IPS-18a (cell line): ENCODE measurements at regions not wholly inside any gene's neighbourhood (a gene's known extent, or its start where the extent isn't known, plus 50 kb on each side); places are given as distances from the start of the nearest gene placed in this dataset.

Source experiments
- H3K27ac ChIP-seq: one replicate; pipeline ENCODE4 v1.5.1; 2013; ENCODE audit warnings: low read length
- H3K27me3 ChIP-seq: one replicate; pipeline ENCODE4 v1.6.1; 2013; ENCODE audit warnings: mild to moderate bottlenecking, low read length; ENCODE audit not compliant: control insufficient read depth, insufficient read depth
- H3K36me3 ChIP-seq: one replicate; pipeline ENCODE4 v1.6.1; 2013; ENCODE audit warnings: low read depth, low read length; ENCODE audit not compliant: control insufficient read depth
- H3K4me1 ChIP-seq: one replicate; pipeline ENCODE4 v1.6.1; 2013; ENCODE audit warnings: low read depth, low read length; ENCODE audit not compliant: control insufficient read depth
- H3K4me3 ChIP-seq: one replicate; pipeline ENCODE4 v1.5.1; 2013; ENCODE audit warnings: low read length
- H3K9ac ChIP-seq: one replicate; pipeline ENCODE4 v1.6.1; 2013; ENCODE audit warnings: mild to moderate bottlenecking, low read length, moderate library complexity
- H3K9me3 ChIP-seq: one replicate; pipeline ENCODE4 v1.6.1; 2013; ENCODE audit warnings: low read depth, low read length; ENCODE audit not compliant: control insufficient read depth

DNA sequence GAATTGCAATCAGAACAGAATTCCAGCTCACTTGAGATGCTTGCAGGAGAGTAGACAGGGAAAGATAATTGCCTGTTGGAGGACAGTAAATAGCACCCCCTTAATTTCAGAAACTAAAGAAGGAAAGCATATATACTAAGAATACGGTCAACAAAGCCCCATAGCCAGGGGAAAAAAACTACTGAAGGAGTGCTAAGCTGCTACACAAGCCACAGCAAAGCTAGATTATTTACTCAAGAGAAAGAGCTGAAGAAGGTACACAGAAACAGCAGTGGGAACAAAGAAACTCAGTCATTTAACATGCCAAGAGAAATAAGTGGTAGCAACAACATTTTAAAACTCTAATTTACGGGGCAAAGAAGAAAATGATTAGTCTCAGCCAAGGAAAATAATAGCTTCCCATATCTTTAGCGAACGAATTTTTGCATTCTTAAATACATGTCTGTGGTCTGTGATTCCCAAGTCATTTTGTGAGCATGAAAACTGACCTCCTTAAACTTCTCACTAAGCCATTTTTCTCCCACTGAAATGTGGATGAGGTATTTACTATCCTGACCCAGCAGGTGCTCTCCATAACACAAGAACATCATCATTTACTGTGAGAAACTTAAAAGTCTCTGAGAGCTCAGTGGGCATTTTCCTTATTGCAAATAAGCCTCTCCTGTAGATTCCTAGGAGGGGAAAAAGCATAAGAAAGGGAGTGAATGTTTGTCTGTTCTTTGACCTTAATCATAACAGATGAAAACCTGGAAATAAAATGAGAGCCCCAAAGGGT lies 196.0 kb downstream of the PAX3 start:
- peaks cover 34% of the 10 kb centered on the region for H3K4me1 ChIP-seq
- no peak overlapping the region for H3K4me3 ChIP-seq
- H3K36me3 ChIP-seq = no peaks in the 10 kb centered on the region
- no peak overlapping the region for H3K27ac ChIP-seq
- H3K27me3 ChIP-seq = peaks cover 4% of the 10 kb centered on the region
- H3K9ac ChIP-seq = no peak overlapping the region
- no peaks in the 10 kb centered on the region for H3K9me3 ChIP-seq

DNA sequence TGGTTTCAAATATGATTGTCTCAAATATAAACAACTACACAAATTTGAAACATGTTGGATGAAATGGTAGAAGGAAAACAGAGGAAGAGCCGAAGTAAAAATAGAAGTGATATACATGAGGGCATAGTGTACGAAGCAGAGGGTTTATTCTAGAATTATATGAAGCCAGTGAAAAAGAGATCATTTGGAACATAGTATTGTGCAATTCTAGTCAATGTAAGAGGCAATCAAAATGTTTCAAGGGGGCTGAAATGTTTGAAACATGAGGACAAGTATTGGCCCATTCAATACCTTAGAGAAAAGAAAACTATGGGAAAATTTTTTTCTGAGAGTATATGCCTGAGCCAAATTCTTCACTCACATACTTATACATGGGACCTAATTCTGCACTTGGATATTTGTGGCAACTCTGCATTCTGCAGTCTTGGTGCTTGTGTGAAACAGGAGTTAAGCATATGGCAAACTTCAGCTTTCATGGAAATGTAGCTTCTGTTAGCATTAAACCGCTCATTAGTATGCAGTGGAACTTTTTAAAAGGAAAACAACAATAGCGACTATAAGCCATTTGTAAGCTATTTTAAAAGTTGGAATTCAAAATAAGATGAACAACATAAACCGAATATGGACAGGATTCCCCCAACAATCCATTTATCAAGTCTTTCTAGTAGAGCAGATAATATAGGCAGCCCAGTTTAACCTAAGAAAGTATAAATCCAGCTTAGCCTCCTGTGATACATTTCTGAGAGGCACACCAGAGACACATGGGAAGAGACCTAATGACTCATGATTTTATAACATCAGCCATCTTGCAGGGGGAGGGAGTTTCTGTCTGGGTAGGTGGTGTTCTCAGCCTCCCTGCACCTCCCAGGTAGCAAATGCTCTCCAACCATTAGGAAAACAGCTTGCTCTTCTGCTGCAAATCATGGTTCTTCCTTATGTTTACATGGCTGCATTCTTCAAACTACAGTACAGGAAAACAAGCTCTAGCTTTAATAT lies 197.8 kb downstream of the PAX3 start:
- Histone ChIP-seq H3K9me3 (no peaks in the 10 kb centered on the region), H3K4me3 (no peak overlapping the region), H3K9ac (no peak overlapping the region), H3K27me3 (peaks cover 4% of the 10 kb centered on the region), H3K27ac (no peak overlapping the region), H3K4me1 (peaks cover 34% of the 10 kb centered on the region), H3K36me3 (no peaks in the 10 kb centered on the region)

DNA sequence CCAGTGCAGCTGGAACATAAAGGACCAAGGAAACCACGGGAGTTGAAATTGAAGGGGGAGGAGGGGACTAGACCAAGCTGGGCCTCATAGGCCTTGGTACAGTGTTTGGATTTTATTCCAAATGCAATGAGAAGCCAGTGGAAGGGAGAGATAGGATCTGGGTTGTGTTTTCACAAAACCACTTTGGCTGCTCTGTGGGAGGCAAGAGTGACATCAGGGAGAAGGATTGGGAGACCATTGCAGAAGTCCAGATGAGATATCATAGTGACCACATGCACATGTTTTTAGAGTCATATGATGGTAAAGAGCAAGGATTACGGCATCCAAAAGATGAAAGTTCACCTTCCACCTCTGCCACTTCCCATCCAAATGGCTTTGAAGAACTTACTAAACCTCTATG lies 210.2 kb downstream of the PAX3 start:
- no peaks in the 10 kb centered on the region for H3K4me1 ChIP-seq
- H3K9me3 ChIP-seq = no peaks in the 10 kb centered on the region
- no peak overlapping the region for H3K4me3 ChIP-seq
- H3K36me3 ChIP-seq = no peaks in the 10 kb centered on the region
- H3K9ac ChIP-seq = no peak overlapping the region
- H3K27ac ChIP-seq = no peak overlapping the region
- H3K27me3 ChIP-seq = no peaks in the 10 kb centered on the region

DNA sequence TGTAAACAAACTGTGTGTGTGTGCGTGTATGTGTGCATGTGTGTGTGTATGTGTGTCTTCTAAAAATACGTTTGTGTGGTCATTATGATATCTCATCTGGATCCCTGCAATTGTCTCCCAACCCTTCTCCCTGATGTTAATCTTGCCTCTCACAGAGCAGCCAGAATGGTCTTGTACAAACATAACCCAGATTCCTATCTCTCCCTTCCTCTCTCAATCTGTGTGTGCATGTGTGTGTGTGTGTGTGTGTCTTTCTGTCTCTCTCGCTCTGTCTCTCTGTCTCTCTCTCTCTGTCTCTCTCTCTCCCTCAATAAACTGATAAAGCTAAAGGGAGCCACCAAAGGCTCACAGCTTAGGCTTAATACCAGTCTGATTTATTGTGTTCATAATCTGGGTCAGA lies 210.8 kb downstream of the PAX3 start:
- H3K36me3 ChIP-seq = no peaks in the 10 kb centered on the region
- H3K9me3 ChIP-seq = no peaks in the 10 kb centered on the region
- no peak overlapping the region for H3K9ac ChIP-seq
- H3K4me1 ChIP-seq = no peaks in the 10 kb centered on the region
- H3K27me3 ChIP-seq = no peaks in the 10 kb centered on the region
- no peak overlapping the region for H3K27ac ChIP-seq
- no peak overlapping the region for H3K4me3 ChIP-seq

DNA sequence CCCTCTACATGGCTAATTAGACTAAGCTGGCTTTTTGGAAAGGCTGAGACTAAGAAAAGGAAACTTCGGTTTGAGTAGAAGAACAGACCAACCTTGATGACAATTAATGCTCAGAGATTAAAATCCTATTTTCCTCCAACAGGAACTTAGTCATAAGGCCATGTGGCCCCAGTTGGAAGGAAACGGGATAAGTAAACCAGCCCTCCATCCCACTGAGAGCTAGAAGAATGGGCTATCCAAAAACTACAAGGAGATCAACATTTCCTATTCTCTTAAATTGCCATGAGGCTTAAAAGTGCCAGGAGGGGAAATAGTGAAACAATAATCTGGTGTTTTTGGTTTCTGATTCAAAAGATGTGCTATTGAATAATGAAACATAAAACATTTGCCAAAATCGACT lies 216.6 kb downstream of the PAX3 start:
- Histone ChIP-seq H3K4me3 (no peak overlapping the region), H3K9me3 (no peaks in the 10 kb centered on the region), H3K27me3 (no peaks in the 10 kb centered on the region), H3K27ac (no peak overlapping the region), H3K4me1 (no peaks in the 10 kb centered on the region), H3K9ac (no peak overlapping the region), H3K36me3 (no peaks in the 10 kb centered on the region)

DNA sequence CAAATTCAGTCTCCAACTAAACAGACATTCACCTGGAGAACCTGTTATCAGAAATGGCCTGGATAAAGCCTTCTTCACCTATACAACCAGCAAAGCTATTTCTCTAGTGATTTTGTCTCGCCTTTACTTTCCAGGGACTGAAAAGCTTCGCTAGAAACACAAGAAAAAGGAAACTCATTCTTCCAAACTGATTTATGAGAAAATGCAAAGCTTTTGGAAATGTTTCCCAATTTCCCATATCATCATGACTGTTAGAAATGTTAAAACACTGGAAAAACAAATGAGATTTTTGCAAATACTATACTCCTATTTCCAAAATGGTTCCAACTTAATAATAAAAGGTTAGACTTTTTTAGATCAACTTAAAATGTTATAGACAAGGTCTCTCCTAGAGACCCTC lies 218.7 kb downstream of the PAX3 start:
- no peaks in the 10 kb centered on the region for H3K36me3 ChIP-seq
- no peaks in the 10 kb centered on the region for H3K27me3 ChIP-seq
- H3K9ac ChIP-seq = no peak overlapping the region
- H3K9me3 ChIP-seq = no peaks in the 10 kb centered on the region
- no peak overlapping the region for H3K27ac ChIP-seq
- H3K4me3 ChIP-seq = no peak overlapping the region
- peaks cover 4% of the 10 kb centered on the region for H3K4me1 ChIP-seq

DNA sequence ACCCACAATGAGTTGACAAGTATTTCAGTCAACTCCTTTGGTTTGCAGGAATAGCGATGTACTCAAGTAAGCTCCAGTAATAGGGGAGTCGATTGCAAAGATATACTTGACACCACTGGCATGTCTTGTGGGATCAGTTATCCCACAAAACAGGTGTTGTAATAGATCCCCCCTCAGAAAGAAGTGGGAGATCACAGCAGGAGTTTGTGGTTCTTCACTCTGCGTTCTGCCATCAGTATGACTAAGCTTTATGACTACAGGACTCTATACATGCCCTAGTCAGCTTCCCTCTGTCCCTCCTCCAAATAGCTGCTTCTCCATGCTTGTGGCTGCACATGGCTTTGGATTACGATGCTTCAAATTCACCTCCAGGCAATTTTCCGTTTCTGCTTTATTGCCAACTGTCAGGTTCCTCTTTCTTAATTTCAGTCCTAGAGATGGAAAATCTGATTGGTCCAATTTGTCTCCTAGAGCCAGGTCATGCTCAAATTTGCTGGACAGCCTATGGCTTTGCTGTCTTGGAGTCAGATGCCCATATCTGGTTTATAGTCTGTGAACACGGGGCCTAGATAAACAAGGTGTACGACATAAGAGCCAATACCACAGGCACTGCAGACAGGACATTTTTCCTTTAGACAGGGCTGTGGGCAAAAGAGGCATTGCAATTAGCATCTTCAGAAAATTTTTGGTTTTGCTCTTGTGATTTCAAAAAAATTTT lies 221.7 kb downstream of the PAX3 start:
- Histone ChIP-seq H3K27ac (no peak overlapping the region), H3K4me3 (no peak overlapping the region), H3K9me3 (no peaks in the 10 kb centered on the region)

DNA sequence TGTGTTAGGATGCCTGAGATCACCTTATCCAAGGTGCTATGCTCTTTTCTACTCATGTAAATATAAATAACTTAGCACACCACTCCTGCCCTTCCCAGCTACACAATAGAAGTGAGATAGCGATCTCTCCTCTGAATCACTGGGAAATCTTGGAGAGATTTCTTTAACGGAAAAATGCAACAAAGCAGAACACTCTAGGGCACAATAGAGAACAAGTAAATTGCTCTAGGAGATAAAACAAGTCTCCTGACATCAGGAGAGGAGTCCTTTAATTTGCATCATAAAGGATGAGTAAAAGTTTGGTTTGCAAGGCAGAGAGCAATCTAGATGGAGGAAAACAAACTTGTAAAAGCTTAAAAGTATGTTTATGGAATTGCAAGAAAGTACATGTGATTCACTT lies 224.1 kb downstream of the PAX3 start:
- H3K27ac ChIP-seq = no peak overlapping the region
- no peaks in the 10 kb centered on the region for H3K9me3 ChIP-seq
- no peak overlapping the region for H3K4me3 ChIP-seq
- H3K9ac ChIP-seq = no peak overlapping the region
- H3K36me3 ChIP-seq = no peaks in the 10 kb centered on the region
- H3K27me3 ChIP-seq = peaks cover 4% of the 10 kb centered on the region
- peaks cover 17% of the 10 kb centered on the region for H3K4me1 ChIP-seq

More for the DNA sequence above, 221.7 kb downstream of the PAX3 start:
- H3K4me1 ChIP-seq = peaks cover 17% of the 10 kb centered on the region
- no peaks in the 10 kb centered on the region for H3K36me3 ChIP-seq
- H3K27me3 ChIP-seq = peaks cover 4% of the 10 kb centered on the region
- no peak overlapping the region for H3K9ac ChIP-seq

DNA sequence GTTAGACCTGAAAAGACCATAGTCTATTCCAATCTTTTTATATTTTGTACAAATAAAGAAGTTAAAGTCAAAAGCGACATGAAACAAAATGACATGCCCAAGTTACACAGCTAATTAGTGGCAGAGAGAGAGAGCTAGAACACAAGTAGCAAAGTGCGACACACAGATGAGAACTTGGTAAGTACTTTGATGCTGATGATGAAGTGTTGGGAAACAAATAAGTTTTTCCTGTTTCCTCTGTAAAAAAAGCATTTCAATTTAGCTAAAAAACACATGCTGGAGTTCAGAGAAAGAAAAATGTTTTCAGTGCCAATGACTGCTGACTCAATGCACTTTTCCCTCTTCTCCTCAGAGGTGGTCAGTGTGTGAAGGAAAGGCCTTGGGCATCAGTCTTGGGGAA lies 226.9 kb downstream of the PAX3 start:
- Histone ChIP-seq H3K36me3 (no peaks in the 10 kb centered on the region), H3K27me3 (peaks cover 4% of the 10 kb centered on the region), H3K27ac (no peak overlapping the region), H3K9ac (no peak overlapping the region), H3K4me3 (no peak overlapping the region), H3K9me3 (no peaks in the 10 kb centered on the region), H3K4me1 (peaks cover 17% of the 10 kb centered on the region)

DNA sequence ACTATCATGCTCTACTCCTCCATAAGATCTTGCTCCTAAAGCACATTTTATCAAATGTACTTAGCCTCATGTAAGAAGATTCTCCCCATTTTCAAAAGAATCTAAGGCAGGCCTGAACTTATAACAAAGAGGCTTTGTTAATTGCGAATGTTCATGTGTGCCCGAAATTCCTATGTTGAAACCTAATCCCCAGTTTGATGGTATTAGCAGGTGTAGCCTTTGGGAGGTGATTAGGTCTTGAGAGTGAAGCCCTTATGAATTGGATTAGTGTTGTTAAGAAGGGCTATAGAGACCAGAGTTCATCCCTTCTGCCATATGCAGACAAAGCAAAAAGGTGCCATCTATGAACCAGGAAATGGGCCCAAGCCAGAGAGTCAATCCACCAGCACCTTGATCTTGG lies 234.5 kb downstream of the PAX3 start:
- Histone ChIP-seq H3K36me3 (no peaks in the 10 kb centered on the region), H3K4me1 (peaks cover 6% of the 10 kb centered on the region), H3K27ac (no peak overlapping the region), H3K9me3 (no peaks in the 10 kb centered on the region), H3K27me3 (no peaks in the 10 kb centered on the region), H3K9ac (no peak overlapping the region), H3K4me3 (no peak overlapping the region)

DNA sequence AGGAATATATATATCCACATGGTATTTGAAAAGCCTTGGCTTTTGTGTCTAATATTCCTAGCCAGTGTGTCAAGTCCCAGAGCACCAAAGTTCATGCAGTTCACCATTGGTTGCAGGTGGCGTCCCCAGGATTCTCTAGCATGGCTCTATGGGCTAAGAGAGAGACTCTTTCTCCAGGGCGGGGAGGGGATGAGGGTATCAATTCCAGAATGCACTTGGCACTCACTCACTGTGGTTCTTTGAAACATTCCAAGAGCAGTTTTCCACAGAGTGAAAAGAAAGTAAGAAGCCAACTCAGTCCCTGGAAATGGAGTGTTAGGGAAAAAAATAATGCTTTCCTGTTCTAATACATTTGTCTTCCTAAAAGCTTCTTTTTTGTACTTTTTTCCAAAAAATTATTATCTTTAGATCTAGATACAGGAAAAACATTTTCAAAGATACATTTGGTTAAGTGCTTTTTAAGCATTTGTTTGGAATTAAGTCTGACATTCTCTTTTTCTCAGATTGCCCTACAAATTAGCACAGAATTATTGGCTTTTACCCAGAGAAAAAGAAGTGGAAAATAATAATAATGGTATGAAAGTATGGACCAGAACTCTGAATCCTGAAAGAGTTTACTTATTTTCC lies 239.9 kb downstream of the PAX3 start:
- Histone ChIP-seq H3K27ac (no peak overlapping the region), H3K4me3 (no peak overlapping the region), H3K9me3 (no peaks in the 10 kb centered on the region), H3K27me3 (peaks cover 53% of the 10 kb centered on the region), H3K4me1 (peaks cover 14% of the 10 kb centered on the region), H3K36me3 (no peaks in the 10 kb centered on the region), H3K9ac (no peak overlapping the region)
